ENCODE measurements at regions not wholly inside any gene's neighbourhood (a gene's known extent, or its start where the extent isn't known, plus 50 kb on each side); places are given as distances from the start of the nearest gene placed in this dataset.

GRCh38 chr2:19532547-19533196 is 174.2 kb upstream of the OSR1 start:
- no peak for TF ChIP-seq ELF4 (IDR thresholded peaks at IDR 0.05)
- TF ChIP-seq BHLHE40 (IDR thresholded peaks at IDR 0.05; ENCODE audit: borderline replicate concordance): no peak
- no peak for TF ChIP-seq FOXM1 (IDR thresholded peaks at IDR 0.05; ENCODE audit: borderline replicate concordance)
- TF ChIP-seq SP1 (IDR thresholded peaks at IDR 0.05): no peak
- no peak for TF ChIP-seq FOXK2 (IDR thresholded peaks at IDR 0.05)
- TF ChIP-seq TARDBP (IDR thresholded peaks at IDR 0.05): no peak
- TF ChIP-seq L3MBTL2 (conservative IDR thresholded peaks at IDR 0.05): no peak
- TF ChIP-seq NFRKB (IDR thresholded peaks at IDR 0.05): no peak
- TF ChIP-seq PKNOX1 (IDR thresholded peaks at IDR 0.05): no peak
- TF ChIP-seq SUZ12 (IDR thresholded peaks at IDR 0.05): no peak
- TF ChIP-seq FOXA1 (IDR thresholded peaks at IDR 0.05): no peak
- TF ChIP-seq ARNT (IDR thresholded peaks at IDR 0.05): no peak
- ChIA-PET CTCF (no interaction called here), POLR2A (no interaction called here)
- no peak for DNase-seq (ENCODE audit: extremely low spot score)

DNA sequence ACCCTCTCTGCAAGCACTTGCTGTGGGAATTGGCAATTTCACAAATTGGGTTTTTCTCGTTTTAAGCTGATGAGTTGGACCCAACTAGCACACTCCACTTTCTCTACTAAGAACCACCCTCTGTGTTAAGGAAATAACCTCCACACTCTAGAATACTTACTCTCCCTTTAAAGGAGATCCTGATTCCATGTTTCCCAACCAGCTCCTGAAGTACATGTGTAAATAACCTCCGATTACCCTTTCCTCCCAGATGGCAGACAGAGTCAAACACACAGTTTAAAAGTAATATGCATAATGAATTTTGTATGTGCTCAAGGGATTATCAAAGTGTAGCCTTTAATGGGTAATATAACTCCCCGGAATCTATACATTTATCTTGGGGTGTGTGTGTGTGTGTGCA is 171.3 kb upstream of the OSR1 start:
- DNase-seq (ENCODE audit: extremely low spot score): no peak
- CTCF ChIA-PET: no interaction called here
- POLR2A ChIA-PET: no interaction called here
- no peak for TF ChIP-seq NFRKB (IDR thresholded peaks at IDR 0.05)
- TF ChIP-seq SUZ12 (IDR thresholded peaks at IDR 0.05): no peak
- TF ChIP-seq PKNOX1 (IDR thresholded peaks at IDR 0.05): no peak

DNA sequence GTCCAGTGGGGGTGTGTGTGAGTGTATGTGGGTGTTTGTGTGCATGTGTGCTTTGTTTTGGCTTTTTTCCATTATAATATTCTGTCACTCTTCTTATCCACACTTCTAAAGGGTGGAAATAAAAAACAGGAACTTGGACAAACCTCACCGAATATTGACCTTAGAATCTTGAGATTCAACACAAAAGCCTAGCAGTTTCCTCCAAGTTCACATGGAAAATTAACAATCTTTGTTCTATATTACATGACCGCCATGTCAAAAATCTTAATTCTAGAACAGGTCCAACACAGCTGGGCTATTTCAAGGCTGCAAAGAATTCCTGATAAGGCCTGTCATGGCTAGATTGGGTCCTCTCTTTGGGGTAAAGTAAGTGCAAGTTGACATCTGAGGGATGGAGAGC is 169.3 kb upstream of the OSR1 start:
- ChIA-PET CTCF (no interaction called here), POLR2A (no interaction called here)
- TF ChIP-seq PKNOX1 (IDR thresholded peaks at IDR 0.05) (no peak), SUZ12 (IDR thresholded peaks at IDR 0.05) (no peak), FOXM1 (IDR thresholded peaks at IDR 0.05; ENCODE audit: borderline replicate concordance) (no peak), BHLHE40 (IDR thresholded peaks at IDR 0.05; ENCODE audit: borderline replicate concordance) (no peak), CTBP1 (IDR thresholded peaks at IDR 0.05; ENCODE audit: borderline replicate concordance) (no peak)
- no peak for DNase-seq (ENCODE audit: extremely low spot score)

DNA sequence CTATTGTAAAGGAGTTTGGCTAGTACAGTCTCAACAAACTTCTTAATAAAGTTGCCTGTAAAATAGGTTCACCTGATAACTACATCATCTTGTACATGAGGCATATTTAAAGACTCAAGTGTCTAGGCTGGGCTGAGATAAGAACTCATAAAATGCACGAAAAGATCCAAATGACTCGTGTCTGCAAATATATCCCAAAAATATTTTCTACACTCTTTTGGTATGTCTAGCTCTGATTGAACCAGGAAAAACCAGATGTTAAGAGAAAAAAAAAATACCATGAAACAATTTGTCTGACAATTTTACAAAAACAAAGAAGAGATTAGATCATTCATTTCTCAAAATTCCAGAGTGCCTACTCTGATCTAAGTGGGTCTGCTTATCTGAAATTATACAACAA is 166.9 kb upstream of the OSR1 start:
- ChIA-PET POLR2A (no interaction called here), CTCF (interaction anchor here (0.6 kb wide), 1 partner anchor 74 kb away, joined by 7 read pairs; no protein-coding TSS in a partner anchor)
- TF ChIP-seq FOXA1 (IDR thresholded peaks at IDR 0.05) (no peak), CTBP1 (IDR thresholded peaks at IDR 0.05; ENCODE audit: borderline replicate concordance) (no peak), SUZ12 (IDR thresholded peaks at IDR 0.05) (no peak), HDGF (IDR thresholded peaks at IDR 0.05; ENCODE audit: borderline replicate concordance) (no peak), TARDBP (IDR thresholded peaks at IDR 0.05) (no peak), ZNF384 (IDR thresholded peaks at IDR 0.05) (no peak), NFRKB (IDR thresholded peaks at IDR 0.05) (no peak), SP1 (IDR thresholded peaks at IDR 0.05) (no peak), FOXM1 (IDR thresholded peaks at IDR 0.05; ENCODE audit: borderline replicate concordance) (no peak), FOXK2 (IDR thresholded peaks at IDR 0.05) (no peak), ARNT (IDR thresholded peaks at IDR 0.05) (no peak), ELF4 (IDR thresholded peaks at IDR 0.05) (no peak), PKNOX1 (IDR thresholded peaks at IDR 0.05) (no peak), L3MBTL2 (conservative IDR thresholded peaks at IDR 0.05) (no peak), BHLHE40 (IDR thresholded peaks at IDR 0.05; ENCODE audit: borderline replicate concordance) (no peak), LEF1 (IDR thresholded peaks at IDR 0.05; ENCODE audit: borderline replicate concordance) (no peak)
- no peak for DNase-seq (ENCODE audit: extremely low spot score)

- ChIA-PET CTCF (no interaction called here), POLR2A (no interaction called here)
- TF ChIP-seq FOXA1 (IDR thresholded peaks at IDR 0.05): no peak
- no peak for TF ChIP-seq CTBP1 (IDR thresholded peaks at IDR 0.05; ENCODE audit: borderline replicate concordance)
- TF ChIP-seq SUZ12 (IDR thresholded peaks at IDR 0.05): no peak
- no peak for TF ChIP-seq FOXK2 (IDR thresholded peaks at IDR 0.05)
- no peak for TF ChIP-seq ARNT (IDR thresholded peaks at IDR 0.05)
- no peak for TF ChIP-seq TARDBP (IDR thresholded peaks at IDR 0.05)
- no peak for TF ChIP-seq BHLHE40 (IDR thresholded peaks at IDR 0.05; ENCODE audit: borderline replicate concordance)
- TF ChIP-seq ELF4 (IDR thresholded peaks at IDR 0.05): no peak
- no peak for TF ChIP-seq LEF1 (IDR thresholded peaks at IDR 0.05; ENCODE audit: borderline replicate concordance)
- no peak for TF ChIP-seq FOXM1 (IDR thresholded peaks at IDR 0.05; ENCODE audit: borderline replicate concordance)
- no peak for TF ChIP-seq NFRKB (IDR thresholded peaks at IDR 0.05)
- TF ChIP-seq SP1 (IDR thresholded peaks at IDR 0.05): no peak
- no peak for TF ChIP-seq L3MBTL2 (conservative IDR thresholded peaks at IDR 0.05)
- TF ChIP-seq HDGF (IDR thresholded peaks at IDR 0.05; ENCODE audit: borderline replicate concordance): no peak
- TF ChIP-seq PKNOX1 (IDR thresholded peaks at IDR 0.05): no peak
- no peak for DNase-seq (ENCODE audit: extremely low spot score)
Observed at GRCh38 chr2:19519045-19519444, 160.6 kb upstream of the OSR1 start.
